Skeletal muscle cell (primary cell): ENCODE measurements at regions not wholly inside any gene's neighbourhood (a gene's known extent, or its start where the extent isn't known, plus 50 kb on each side); places are given as distances from the start of the nearest gene placed in this dataset.

Experiments used
- DNase-seq: peaks from one replicate; pipeline ENCODE4 v3.0.0-alpha.2; 2010; ENCODE audit warnings: low read depth
- H3K4me3 ChIP-seq: 2 replicates; pipeline ENCODE4 v1.5.1; 2011; ENCODE audit warnings: low read depth, mild to moderate bottlenecking, control low read depth, low read length, moderate library complexity

DNA sequence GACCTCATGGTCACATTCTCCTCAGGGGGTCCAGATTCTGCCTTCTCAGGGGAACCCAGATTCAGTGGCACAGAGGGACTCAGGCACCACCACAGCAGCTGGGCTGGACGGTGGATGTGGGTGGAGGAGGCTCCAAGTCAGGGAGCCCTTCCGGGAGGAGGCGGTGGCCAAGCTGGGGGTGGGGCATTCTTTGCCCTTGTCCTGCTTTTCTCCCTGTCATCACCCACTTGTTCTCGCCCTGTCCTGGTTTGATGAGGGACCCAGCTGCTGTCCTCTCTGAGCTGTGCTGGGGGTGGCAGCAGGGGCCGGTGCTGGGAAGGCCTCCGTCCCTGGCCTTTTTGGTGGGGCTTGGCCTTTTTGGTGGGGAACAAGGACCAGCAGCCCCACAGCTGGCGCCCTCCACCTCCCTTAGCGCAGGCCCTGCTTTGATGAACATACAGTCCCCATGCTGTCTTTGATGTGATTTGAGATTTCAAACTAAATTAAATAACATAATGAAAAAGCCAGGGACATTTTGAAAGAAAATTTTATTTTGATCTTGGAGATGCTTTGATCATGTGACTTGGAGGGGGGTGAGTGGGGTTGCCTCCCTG lies 1168.2 kb downstream of the BRD1 start:
- no peak overlapping the region for H3K4me3 ChIP-seq
- DNase-seq = no peak

DNA sequence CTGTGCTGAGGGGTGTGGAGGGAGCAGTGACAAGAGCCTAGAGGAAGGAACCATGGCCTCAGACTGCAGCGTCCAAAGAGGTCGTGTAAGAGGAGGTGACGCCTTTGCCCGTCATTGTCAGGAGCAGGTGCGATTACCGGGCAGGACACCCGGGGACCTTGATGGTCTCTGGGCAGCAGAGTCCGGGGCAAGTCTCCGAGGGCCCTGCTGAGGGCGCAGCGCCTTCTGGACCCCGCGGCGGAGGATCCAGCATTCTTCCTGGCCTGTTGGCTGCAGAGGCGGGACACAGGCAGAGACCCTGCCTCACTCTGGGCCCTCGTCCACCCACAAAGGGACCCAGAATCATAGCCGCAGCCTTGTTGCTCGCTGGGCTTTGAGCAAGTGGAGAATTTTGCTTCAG lies 1168.8 kb downstream of the BRD1 start:
- DNase-seq = no peak

DNA sequence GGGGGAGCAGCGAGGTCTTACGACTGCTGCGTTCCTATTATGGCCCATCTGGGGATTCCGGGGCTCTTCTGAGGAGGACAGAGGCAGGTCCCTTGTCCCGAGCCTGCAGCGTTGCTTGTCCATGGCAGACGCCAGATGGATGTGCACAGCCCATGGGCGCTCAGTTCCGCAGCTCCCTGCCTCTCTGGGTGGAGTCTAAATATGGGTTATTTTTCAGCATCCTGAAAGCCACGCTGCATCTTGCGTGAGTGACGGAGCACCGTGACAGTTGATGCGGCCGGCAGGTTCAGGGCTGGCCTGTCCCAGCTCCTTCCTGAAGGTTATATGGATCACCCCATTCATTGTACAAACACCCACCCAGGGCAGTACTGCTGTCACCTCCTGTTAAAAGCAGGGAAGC lies 1169.4 kb downstream of the BRD1 start:
- no peak for DNase-seq
- H3K4me3 ChIP-seq = no peak overlapping the region

More for the DNA sequence above, 1168.8 kb downstream of the BRD1 start:
- H3K4me3 ChIP-seq = no peak overlapping the region

DNA sequence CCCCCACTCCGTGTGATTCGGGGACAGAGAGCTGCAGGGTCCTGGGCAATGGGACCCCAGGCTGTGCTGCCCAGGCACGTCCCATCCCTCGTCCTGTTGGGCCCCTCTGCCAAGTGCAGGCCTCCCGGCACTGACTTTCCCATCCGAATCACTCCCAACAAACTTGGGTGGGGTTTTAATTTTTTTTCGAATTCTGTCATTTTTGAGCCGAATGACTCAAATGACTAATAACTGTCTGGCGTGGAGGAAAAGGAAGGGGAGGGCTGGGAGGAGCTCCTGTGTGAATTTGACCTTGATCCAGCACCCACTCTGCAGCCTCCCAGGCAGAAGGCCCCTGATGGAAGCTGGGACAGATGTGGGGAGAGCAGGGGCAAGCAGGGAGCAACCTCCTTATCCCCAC lies 1173.2 kb downstream of the BRD1 start:
- H3K4me3 ChIP-seq = no peak overlapping the region
- no peak for DNase-seq

DNA sequence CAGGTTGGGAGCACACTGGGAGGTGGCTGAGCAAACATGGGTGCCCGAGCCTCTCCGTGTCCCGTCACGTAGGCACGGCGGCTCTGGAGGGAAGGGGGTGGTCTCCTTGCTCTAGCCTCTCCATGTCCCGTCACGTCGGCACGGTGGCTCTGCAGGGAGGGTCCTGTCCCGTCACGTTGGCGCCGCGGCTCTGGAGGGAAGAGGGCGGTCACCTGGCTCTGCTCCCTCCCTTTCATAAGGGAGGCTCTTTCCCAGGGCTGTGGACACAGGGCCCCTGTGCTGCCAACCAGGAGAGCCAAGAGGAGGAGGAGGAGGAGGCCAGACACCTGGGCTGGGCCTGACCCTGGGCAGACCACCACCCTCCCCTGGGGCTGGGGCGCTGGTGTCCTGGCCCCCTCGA lies 1173.7 kb downstream of the BRD1 start:
- H3K4me3 ChIP-seq = no peak overlapping the region
- no peak for DNase-seq

DNA sequence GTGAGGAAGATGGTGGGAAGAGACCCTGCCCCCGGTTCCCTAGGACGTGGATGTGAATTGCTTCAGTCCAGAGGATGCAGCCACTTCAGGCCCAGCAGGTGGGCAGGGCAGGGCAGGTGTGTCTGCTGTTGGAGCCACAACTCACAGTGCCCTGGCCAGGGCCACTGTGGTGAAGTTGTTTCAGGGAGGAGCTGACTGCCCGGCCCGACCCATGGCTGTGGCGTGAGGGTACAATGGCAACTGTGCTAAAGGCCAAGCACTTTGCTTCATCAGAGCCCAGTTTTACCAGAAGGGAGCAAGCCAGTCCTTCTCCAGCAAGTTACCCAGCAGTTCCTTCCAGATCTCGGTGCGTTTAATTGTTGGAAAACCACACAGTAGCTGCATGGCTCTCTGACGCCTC lies 1174.4 kb downstream of the BRD1 start:
- DNase-seq = no peak
- no peak overlapping the region for H3K4me3 ChIP-seq

DNA sequence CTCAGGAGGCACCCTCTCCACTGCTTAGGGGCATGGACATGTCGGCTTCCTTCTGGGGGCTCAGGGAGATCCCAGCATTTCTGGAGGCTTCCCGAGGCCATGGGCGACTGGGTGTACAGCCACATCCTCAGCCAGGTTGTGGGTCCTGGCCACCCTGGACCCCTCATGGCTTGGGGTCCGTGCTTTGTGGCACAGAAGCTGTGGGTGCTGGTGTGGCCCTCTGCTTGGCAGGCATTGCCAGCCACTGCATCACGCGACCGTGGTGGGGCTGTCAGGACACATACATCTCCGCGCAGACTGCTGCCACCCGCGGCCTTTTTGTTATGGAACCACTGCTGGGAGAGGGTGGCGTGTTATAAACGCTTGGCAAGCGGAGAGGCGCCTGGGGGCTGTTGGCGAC lies 1174.9 kb downstream of the BRD1 start:
- DNase-seq = no peak
- no peak overlapping the region for H3K4me3 ChIP-seq

DNA sequence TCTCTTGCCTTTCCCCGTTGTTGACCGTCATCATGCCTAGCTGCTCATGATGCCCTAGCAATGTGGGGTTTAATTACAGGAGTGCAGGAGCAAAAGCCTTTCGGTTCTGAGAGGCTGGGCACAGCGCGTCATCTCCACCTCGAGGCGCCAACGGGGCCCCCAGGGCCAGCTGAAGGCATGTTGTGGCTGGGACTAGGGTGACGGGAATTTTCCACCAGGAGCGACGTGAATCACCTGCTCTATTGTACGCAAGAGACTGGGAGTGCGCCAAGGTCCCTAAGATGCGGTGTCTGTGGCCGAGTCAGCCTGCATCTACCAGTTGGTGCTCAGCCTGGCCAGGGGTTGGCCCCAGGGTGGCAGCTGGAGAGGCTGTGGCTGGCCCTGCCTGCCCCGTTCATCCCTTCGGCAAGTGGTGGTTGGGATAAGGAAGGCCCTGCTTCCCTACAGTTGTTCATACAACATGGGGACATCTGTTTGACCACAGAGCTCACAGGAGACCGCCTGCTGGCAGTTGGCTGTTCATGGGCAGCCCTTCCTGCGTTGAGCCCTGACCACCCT lies 1175.6 kb downstream of the BRD1 start:
- no peak overlapping the region for H3K4me3 ChIP-seq
- DNase-seq = no peak

DNA sequence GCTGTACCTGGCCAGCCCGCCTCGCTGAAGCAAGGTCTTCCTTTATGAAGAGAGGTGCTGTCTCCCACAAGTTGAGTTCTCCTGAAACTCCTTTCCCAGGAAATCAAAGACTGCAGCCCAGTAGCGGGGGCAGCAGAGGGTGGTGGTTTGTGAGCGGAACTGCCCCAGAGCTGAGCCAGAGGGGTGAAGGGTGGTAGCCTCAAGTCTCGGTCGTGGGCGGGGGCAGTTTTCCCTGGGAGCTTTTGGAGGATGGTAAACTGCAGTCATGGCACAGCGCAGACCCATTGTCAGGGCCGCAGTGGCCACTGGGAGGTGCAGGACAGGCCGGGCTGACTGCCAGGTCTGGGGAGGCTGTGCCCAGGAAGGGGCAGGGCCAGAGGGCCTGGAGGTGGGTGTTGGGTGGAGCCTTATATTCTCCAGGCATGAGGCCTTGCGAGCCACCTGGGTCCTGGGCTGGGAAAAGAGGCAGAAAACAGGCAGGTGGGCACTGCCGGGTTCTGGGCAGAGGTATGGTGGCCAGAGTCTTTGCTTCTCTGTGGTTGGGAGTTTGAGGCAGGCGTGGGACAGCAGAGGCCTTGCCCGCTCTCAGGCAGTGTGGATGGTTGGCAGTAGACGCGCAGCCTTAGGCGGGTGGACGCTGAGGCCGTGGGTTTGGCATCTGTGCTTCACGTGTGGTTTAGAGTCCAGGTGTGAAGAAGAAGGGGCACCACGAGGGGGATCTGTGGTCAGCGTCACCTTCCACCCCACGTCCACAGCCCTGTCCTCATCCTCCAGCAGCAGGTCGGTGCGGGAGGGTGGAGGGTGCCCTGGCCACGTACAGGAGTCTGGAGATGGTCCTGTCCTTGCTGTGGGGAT lies 1176.4 kb downstream of the BRD1 start:
- no peak overlapping the region for H3K4me3 ChIP-seq
- no peak for DNase-seq

DNA sequence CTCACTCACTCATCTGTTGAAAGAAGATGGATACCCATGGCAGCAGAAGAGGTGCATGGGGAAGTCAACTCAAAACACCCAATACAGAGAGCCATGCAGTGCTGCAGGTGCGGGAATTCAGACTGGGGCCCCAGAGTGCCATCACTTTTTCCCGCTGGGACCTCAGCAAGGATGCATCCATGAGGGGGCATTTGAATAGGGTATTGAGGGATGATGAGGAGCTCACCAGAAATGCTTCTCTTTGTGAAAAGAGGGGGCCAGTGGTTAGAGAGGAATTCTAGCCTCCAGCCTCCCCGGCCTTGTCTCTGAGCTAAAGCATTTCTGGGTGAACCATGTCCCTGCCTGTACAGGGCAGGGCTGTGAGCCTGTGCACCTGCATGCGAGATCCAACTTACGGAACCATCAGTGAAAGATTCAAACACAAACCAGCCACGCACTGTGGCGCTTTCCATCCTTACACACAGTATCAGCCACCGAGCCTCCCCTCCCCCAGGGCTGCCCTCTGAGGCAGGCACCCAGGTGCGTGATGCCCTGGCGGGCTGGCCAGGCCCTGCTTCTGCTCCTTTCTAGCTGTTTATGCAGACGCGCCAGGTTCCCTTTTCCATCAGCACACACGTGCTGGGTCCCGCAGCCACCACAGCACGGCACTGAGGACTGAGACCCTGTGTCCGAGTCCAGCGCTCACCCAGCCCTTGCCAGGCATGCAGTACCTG lies 1177.2 kb downstream of the BRD1 start:
- DNase-seq = no peak
- no peak overlapping the region for H3K4me3 ChIP-seq

DNA sequence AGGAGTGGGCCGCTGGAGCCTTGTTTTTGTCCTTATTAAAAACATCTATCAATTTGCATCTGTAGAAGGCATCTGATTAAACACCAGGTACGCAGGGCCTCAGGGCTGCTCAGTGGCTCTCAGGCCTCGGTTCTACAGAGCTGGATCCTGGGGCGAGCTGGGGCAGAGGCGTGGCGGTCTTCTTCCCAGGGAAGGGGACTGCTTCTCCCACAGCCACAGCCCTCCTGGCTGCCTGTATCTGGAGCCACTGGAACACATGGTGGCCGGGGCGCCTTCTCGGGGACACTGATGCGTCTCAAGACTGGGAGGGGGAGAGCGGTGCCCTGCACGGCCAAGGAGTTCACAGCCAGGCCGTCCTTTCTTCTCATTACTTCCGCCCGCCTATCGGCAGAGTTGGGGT lies 1178.2 kb downstream of the BRD1 start:
- no peak for DNase-seq
- no peak overlapping the region for H3K4me3 ChIP-seq

DNA sequence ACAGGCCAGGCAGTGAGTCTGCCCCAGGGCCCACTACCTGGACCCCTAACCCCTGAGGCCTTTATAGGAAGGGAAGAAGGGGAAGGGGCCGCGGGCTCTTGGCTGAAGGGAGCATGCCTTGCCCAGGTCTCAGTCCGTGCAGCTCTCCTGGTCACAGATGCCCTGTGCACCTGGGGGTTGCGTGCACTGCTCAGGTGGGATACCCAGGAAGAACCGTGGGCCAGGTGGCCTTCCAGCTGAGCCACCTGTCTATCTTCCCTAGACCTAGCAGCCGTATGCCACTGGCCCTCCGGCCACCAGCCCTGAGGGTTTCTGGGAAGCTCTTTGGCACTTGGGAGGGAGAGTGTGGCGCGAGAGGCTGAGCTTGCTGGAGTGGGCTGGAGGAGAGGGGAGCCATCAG lies 1178.6 kb downstream of the BRD1 start:
- H3K4me3 ChIP-seq = no peak overlapping the region
- no peak for DNase-seq

DNA sequence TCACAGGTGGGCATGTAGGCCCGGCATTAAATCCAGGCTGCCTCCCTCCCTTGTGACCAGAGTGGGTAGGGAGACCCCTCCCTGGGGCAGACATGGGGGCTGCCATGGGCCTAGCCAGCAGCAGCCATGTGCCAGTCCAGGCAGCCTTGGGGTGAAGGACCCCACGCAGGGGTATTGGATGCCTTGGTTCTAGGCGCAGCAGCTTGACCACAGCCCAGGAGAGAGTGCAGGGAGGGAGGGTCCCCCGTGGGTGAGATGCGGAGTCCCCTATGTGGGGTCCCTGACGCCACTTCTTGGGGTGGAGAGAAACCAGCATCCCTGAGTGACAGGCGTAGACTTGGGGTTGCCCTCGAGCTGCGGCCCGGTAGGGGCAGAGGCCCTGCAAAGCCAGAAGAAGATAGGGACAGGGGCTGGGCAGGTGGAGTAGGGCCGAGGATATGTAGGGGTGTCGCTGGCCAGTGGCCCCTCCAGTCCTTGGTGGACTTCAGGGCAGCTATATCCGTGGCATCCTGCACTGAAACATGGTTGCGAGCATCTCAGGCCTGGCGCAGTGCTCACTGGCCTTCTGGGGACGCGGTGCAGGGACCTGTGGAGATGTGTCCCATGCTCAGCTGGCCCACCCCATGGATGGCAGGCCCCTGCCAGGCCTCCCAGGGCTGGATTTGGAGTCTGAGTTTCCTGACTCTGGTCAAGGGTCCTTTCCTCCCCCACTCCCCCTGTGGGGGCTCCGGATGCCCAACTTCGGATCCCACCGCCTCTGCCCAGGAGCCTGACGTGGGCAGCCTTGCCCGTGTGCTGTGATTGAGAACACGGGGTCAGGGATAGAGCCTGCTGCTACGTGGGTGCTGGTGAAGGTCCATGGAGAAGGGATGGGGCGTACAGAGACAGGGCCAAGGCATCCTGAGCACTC lies 1179.8 kb downstream of the BRD1 start:
- no peak overlapping the region for H3K4me3 ChIP-seq
- DNase-seq = no peak

DNA sequence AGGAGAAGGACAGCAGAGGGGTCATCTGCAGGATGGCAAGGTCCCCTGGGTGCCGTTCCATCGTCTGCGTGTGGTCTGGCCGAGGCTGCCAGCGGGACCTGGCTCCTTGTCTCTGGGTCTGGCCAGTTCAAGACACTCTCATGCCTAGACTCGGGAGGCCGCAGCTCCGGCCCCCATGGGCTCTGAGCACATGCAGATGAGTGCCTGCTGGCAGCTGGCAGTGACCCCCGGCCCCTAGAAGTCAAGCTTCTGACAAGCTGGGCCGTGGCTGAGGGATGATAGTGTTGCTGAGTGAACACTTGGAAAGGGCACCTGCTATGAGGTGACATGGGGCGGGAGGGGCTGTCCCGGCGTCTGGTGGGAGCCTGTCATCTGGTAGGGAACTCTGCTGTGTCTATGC lies 1180.6 kb downstream of the BRD1 start:
- no peak for DNase-seq
- H3K4me3 ChIP-seq = no peak overlapping the region

DNA sequence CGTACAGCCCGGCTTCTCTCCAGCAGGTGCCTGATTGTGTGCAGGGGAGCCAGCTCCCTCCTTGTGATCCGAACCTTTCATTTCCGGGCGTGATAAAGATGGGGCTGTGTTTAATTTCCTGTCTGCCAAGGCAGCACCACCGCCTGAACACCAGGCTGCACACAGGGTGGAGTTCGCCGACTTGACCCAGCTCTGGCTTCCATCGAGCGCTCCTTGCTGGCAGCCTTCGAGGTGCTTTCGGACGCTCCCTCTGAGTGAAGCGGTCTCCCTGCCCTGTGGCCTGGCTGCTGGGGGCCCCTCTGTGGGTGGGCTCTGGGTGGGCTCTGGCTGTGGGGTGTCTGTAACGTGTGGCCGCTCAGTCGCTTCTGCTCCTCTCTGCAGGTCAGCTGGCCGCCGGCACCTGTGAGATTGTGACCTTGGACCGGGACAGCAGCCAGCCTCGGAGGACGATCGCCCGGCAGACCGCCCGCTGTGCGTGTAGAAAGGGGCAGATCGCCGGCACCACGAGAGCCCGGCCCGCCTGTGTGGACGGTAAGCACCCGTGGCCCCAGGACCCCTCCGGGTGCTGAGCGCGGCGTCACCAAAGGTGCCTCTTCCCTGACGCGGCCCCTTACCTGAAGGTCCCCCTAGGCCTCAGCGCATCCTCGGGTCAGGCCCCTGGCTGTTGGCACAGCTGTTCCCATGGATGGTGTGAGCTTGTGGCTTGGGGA lies 1181.3 kb downstream of the BRD1 start:
- no peak for DNase-seq
- no peak overlapping the region for H3K4me3 ChIP-seq

DNA sequence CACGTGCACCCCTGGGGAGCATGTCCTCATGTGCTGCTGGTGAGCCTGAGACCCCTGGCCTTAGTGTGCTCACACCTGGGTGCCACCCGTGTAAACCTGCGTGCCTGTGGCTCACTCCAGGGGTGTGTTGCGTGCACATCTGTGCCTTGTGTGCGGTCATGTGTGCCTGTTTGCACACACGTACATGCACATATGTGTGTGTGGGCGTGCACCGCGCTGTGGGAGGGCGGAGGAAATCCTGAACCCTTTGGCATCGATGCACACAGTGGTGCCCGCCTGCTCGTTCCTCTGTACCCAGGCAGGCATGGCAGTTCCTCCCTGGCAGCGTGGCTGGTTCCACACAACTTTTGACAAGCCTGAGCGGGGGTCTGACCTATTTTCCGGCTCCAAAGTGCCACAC lies 1181.9 kb downstream of the BRD1 start:
- DNase-seq = no peak
- no peak overlapping the region for H3K4me3 ChIP-seq

DNA sequence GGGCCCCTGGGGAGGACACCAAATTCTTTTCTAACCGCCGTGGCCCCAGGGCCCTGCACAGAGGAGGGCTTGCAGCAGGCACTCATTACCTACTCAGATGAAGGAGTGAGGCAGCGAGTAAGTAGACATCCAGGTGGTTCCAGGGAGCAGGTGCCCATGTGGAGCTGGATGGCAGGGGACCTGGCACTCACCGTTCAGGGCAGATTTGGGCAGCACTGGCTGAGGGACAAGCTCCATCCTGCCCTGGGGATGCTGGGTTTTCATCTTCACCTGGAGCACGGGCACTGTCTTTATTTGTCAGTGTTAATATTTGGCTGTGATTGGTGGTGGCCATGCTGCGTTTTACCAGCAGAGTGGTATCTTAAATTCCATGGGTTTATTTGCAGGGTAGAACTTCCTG lies 1182.7 kb downstream of the BRD1 start:
- H3K4me3 ChIP-seq = no peak overlapping the region

DNA sequence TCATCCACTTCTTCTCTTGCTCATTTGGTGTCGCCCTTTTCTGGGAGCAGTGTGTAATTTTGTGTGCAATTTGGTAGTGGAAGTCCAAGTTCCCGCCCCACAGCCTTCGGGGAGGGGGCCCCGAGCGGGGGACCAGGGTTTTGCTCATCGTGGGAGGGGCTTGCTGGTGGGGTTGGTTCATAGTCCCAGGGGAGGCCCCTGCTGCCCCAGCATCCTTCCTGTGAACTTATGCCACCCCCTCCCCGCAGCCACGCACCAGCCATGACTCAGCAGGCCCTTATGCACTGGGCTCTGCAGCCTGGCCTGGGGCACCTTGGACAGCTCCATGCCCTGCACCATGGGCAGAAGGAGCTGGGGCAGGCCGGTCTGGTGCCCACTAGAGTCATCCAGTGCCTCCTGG lies 1183.6 kb downstream of the BRD1 start:
- DNase-seq = no peak
- H3K4me3 ChIP-seq = no peak overlapping the region

More for the DNA sequence above, 1182.7 kb downstream of the BRD1 start:
- DNase-seq = no peak
